AG09309 (cell line): ENCODE measurements at regions not wholly inside any gene's neighbourhood (a gene's known extent, or its start where the extent isn't known, plus 50 kb on each side); places are given as distances from the start of the nearest gene placed in this dataset.

Experiments
- DNase-seq: peaks from one replicate; pipeline ENCODE4 v3.0.0-alpha.2; 2010; ENCODE audit warnings: low read depth
- H3K4me3 ChIP-seq: 2 replicates; pipeline ENCODE4 v1.5.1; 2011; ENCODE audit warnings: mild to moderate bottlenecking, low read depth, low read length, moderate library complexity; ENCODE audit not compliant: control insufficient read depth
- TF ChIP-seq, protein P1 (sequence below): IDR thresholded peaks from 2 replicates; pipeline ENCODE4 v1.5.1; 2011; ENCODE audit warnings: mild to moderate bottlenecking, low read depth, low read length, inconsistent platforms; ENCODE audit not compliant: insufficient read depth, control insufficient read depth; ENCODE audit errors: missing control alignments

DNA sequence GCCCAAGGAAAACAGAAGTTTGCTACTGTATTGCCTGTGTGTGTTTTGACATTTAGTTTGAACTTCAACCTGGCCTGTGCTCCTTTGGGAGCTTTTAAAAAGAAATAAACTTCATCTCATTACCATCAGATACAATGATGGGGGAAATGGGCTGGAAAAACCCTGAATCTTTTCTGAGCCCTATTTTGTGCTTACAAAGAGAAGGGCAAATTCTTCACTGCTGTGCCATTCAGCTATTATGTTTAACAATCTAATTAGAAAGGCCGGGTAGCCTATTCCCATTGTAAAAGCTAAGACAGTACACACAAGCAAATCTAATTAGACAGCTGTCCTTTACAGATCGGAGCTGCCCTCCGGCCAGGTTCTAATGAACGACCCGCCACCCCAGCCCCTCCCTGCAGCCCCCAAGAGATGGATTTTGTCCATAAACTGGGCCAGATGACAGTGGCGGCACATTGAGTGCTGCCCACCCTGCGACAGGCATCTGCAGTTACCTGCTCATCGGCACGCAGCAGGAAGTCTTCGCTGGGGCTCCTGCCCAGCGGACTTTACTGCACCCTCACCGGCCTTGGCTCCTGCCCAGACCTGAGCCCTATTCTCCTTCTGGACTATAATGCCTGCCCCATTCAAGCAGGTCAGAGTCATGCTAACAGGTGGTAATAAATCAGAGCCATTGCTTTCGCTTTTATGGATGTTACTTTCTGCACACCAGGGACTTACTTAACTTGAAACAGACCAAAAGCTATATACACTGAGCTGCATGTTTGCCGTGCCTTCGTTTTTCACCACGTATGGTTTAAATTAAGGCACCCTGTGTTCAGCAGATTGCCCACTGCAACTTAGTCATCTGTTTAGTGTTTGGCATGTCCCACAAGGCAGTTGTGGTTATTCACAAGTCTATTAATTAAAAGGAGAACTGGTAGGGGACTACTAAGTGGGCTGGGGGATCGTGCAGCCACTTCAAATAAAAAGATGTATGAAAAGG is 549.6 kb downstream of the FGF9 start:
- no peak overlapping the region for H3K4me3 ChIP-seq
- DNase-seq = no peak
- TF ChIP-seq, protein P1, sequence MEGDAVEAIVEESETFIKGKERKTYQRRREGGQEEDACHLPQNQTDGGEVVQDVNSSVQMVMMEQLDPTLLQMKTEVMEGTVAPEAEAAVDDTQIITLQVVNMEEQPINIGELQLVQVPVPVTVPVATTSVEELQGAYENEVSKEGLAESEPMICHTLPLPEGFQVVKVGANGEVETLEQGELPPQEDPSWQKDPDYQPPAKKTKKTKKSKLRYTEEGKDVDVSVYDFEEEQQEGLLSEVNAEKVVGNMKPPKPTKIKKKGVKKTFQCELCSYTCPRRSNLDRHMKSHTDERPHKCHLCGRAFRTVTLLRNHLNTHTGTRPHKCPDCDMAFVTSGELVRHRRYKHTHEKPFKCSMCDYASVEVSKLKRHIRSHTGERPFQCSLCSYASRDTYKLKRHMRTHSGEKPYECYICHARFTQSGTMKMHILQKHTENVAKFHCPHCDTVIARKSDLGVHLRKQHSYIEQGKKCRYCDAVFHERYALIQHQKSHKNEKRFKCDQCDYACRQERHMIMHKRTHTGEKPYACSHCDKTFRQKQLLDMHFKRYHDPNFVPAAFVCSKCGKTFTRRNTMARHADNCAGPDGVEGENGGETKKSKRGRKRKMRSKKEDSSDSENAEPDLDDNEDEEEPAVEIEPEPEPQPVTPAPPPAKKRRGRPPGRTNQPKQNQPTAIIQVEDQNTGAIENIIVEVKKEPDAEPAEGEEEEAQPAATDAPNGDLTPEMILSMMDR = no peak

- no peak for DNase-seq
- no peak overlapping the region for H3K4me3 ChIP-seq
- TF ChIP-seq, protein P1 = no peak
Observed at GRCh38 chr13:22223411-22223810, 552.5 kb downstream of the FGF9 start.

GRCh38 chr13:22226086-22226485 is 555.2 kb downstream of the FGF9 start:
- H3K4me3 ChIP-seq = no peak overlapping the region
- no peak for DNase-seq
- TF ChIP-seq, protein P1 = no peak

GRCh38 chr13:22227895-22228294 is 557.0 kb downstream of the FGF9 start:
- TF ChIP-seq, protein P1 = no peak
- no peak overlapping the region for H3K4me3 ChIP-seq
- DNase-seq = no peak

DNA sequence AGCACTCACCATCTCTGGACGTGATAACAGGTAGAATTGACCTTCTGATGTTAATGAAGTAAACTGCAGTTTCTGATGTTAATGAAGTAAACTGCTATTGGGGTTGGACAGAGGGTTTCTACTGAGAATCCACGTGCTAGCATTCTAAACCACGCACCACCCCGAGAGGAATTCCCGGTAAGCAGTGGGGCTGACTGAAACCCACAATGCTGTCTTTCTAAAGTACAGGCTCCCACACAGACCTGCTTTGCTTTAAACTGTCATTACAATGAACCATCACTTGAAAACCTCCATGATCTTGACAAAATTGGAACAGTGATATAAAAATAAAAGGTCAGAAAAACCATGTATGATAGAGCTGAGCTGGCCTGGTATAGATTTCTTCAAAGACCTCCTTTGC is 559.0 kb downstream of the FGF9 start:
- DNase-seq = no peak
- TF ChIP-seq, protein P1 = no peak
- no peak overlapping the region for H3K4me3 ChIP-seq

GRCh38 chr13:22232186-22232585 is 561.3 kb downstream of the FGF9 start:
- TF ChIP-seq, protein P1 = no peak
- DNase-seq = no peak
- H3K4me3 ChIP-seq = no peak overlapping the region
